ENCODE measurements at regions not wholly inside any gene's neighbourhood (a gene's known extent, or its start where the extent isn't known, plus 50 kb on each side); places are given as distances from the start of the nearest gene placed in this dataset.

DNA sequence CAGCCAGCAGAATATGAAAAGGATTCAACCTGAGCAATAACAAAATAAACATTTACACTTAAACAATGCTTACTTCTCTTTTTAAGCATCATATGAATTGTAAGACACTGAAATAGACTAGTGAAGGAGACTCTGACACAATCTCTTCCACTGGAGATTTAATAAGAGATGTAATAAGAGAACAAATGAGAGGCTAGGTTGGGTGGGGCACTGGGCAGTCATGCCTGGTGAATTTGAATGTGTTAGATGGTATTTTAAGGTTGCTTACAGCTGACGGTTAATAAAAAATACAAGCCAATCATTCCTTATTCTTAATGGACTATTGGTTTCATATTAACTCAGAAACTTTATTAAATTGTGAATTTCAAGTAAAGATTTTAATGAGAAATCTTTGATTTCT lies 105.9 kb upstream of the TARS1 start:
- TF ChIP-seq, protein P1, sequence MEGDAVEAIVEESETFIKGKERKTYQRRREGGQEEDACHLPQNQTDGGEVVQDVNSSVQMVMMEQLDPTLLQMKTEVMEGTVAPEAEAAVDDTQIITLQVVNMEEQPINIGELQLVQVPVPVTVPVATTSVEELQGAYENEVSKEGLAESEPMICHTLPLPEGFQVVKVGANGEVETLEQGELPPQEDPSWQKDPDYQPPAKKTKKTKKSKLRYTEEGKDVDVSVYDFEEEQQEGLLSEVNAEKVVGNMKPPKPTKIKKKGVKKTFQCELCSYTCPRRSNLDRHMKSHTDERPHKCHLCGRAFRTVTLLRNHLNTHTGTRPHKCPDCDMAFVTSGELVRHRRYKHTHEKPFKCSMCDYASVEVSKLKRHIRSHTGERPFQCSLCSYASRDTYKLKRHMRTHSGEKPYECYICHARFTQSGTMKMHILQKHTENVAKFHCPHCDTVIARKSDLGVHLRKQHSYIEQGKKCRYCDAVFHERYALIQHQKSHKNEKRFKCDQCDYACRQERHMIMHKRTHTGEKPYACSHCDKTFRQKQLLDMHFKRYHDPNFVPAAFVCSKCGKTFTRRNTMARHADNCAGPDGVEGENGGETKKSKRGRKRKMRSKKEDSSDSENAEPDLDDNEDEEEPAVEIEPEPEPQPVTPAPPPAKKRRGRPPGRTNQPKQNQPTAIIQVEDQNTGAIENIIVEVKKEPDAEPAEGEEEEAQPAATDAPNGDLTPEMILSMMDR (IDR thresholded peaks at IDR 0.05; ENCODE audit: low read depth, low read length, poor library complexity, severe bottlenecking): no peak
- TF ChIP-seq EZH2phosphoT487 (IDR thresholded peaks at IDR 0.05; ENCODE audit: borderline replicate concordance, low read length): no peak

Measured in DOHH2 (cell line).